H9 (cell line): ENCODE measurements at regions not wholly inside any gene's neighbourhood (a gene's known extent, or its start where the extent isn't known, plus 50 kb on each side); places are given as distances from the start of the nearest gene placed in this dataset.

Experiments
- DNase-seq: peaks from one replicate; pipeline ENCODE4 v3.0.0-alpha.2; 2017
- H2AFZ ChIP-seq: one replicate; pipeline ENCODE4 v1.6.1; 2013; ENCODE audit warnings: mild to moderate bottlenecking, low read length, control low read depth, moderate library complexity
- H2AK5ac ChIP-seq: 2 replicates; pipeline ENCODE4 v1.6.1; 2013; ENCODE audit warnings: low read length, control low read depth, mixed read lengths; ENCODE audit not compliant: insufficient read length
- H2BK120ac ChIP-seq: one replicate; pipeline ENCODE4 v1.6.1; 2013; ENCODE audit warnings: low read depth, mild to moderate bottlenecking, low read length, control low read depth, inconsistent platforms; ENCODE audit not compliant: poor library complexity, severe bottlenecking
- H2BK12ac ChIP-seq: 2 replicates; pipeline ENCODE4 v1.6.1; 2013; ENCODE audit warnings: low read length, control low read depth, mixed read lengths, low read depth; ENCODE audit not compliant: insufficient read length
- H2BK15ac ChIP-seq: 2 replicates; pipeline ENCODE4 v1.6.1; 2013; ENCODE audit warnings: low read depth, low read length, control low read depth
- H2BK20ac ChIP-seq: one replicate; pipeline ENCODE4 v1.6.1; 2013; ENCODE audit warnings: low read depth, mild to moderate bottlenecking, low read length, control low read depth, inconsistent platforms; ENCODE audit not compliant: poor library complexity, severe bottlenecking
- H2BK5ac ChIP-seq: 2 replicates; pipeline ENCODE4 v1.6.1; 2013; ENCODE audit warnings: low read length, control low read depth, mixed read lengths; ENCODE audit not compliant: insufficient read length
- H3K14ac ChIP-seq: 2 replicates; pipeline ENCODE4 v1.6.1; 2013; ENCODE audit warnings: low read length, control low read depth; ENCODE audit not compliant: insufficient read depth
- H3K18ac ChIP-seq: 2 replicates; pipeline ENCODE4 v1.6.1; 2013; ENCODE audit warnings: low read depth, mild to moderate bottlenecking, mixed read lengths, low read length, control low read depth; ENCODE audit not compliant: insufficient read length
- H3K23ac ChIP-seq: 2 replicates; pipeline ENCODE4 v1.6.1; 2013; ENCODE audit warnings: low read length, control low read depth, mixed read lengths, low read depth; ENCODE audit not compliant: insufficient read length
- H3K23me2 ChIP-seq: 2 replicates; pipeline ENCODE4 v1.6.1; 2013; ENCODE audit warnings: low read depth, mild to moderate bottlenecking, mixed read lengths, low read length, control low read depth; ENCODE audit not compliant: insufficient read length, poor library complexity, severe bottlenecking
- H3K27ac ChIP-seq: 2 replicates; pipeline ENCODE4 v1.5.1; 2013; ENCODE audit warnings: low read length, control low read depth, mixed read lengths, low read depth; ENCODE audit not compliant: insufficient read length
- H3K27me3 ChIP-seq: 2 replicates; pipeline ENCODE4 v1.6.1; 2013; ENCODE audit warnings: low read length, control low read depth, inconsistent platforms; ENCODE audit not compliant: insufficient read depth
- H3K4ac ChIP-seq: 2 replicates; pipeline ENCODE4 v1.6.1; 2013; ENCODE audit warnings: low read depth, mild to moderate bottlenecking, control low read depth, inconsistent platforms, low read length, moderate library complexity
- H3K4me1 ChIP-seq: 2 replicates; pipeline ENCODE4 v1.6.1; 2013; ENCODE audit warnings: low read length, control low read depth, inconsistent platforms; ENCODE audit not compliant: insufficient read depth
- H3K4me2 ChIP-seq: 2 replicates; pipeline ENCODE4 v1.6.1; 2013; ENCODE audit warnings: low read length, control low read depth, mixed read lengths; ENCODE audit not compliant: insufficient read length, insufficient read depth
- H3K56ac ChIP-seq: 2 replicates; pipeline ENCODE4 v1.6.1; 2013; ENCODE audit warnings: low read depth, mild to moderate bottlenecking, mixed read lengths, low read length, control low read depth; ENCODE audit not compliant: insufficient read length
- H3K79me1 ChIP-seq: 2 replicates; pipeline ENCODE4 v1.6.1; 2013; ENCODE audit warnings: low read depth, mild to moderate bottlenecking, moderate library complexity, low read length, control low read depth, inconsistent platforms; ENCODE audit not compliant: insufficient read depth, poor library complexity, severe bottlenecking
- H3K79me2 ChIP-seq: 2 replicates; pipeline ENCODE4 v1.6.1; 2013; ENCODE audit warnings: low read length, control low read depth, inconsistent platforms; ENCODE audit not compliant: insufficient read depth
- H3K9ac ChIP-seq: 2 replicates; pipeline ENCODE4 v1.6.1; 2013; ENCODE audit warnings: low read length, control low read depth, mixed read lengths; ENCODE audit not compliant: insufficient read length; ENCODE audit errors: extremely low read depth
- H3K9me3 ChIP-seq: one replicate; pipeline ENCODE4 v1.6.1; 2013; ENCODE audit warnings: low read depth, low read length, inconsistent platforms; ENCODE audit not compliant: control insufficient read depth
- H3T11ph ChIP-seq: one replicate; pipeline ENCODE4 v1.6.1; 2013; ENCODE audit warnings: mild to moderate bottlenecking, low read length, control low read depth, inconsistent platforms
- H4K20me1 ChIP-seq: one replicate; pipeline ENCODE4 v1.6.1; 2013; ENCODE audit not compliant: control insufficient read depth, insufficient read length, insufficient read depth
- H4K5ac ChIP-seq: 2 replicates; pipeline ENCODE4 v1.6.1; 2013; ENCODE audit warnings: low read depth, mild to moderate bottlenecking, mixed read lengths, low read length, control low read depth; ENCODE audit not compliant: insufficient read length
- H4K8ac ChIP-seq: replicated peaks from 2 replicates; pipeline ENCODE4 v1.6.1; 2013; ENCODE audit warnings: low read length, control low read depth, mixed read lengths, low read depth; ENCODE audit not compliant: insufficient read length
- H4K91ac ChIP-seq: 2 replicates; pipeline ENCODE4 v1.6.1; 2013; ENCODE audit warnings: low read depth, mild to moderate bottlenecking, moderate library complexity, mixed read lengths, low read length, control low read depth; ENCODE audit not compliant: insufficient read length
- H3K27ac Mint-ChIP-seq, 3 experiments: 2 replicates in 2 of 3; 3 replicates in 1 of 3; pipeline ENCODE4 v1.8.0; 2020 to 2021; ENCODE audit warnings: mixed read lengths in 3 of 3, mild to moderate bottlenecking in 1 of 3, moderate library complexity in 1 of 3
- H3K27me3 Mint-ChIP-seq: 2 replicates; pipeline ENCODE4 v1.8.0; 2021; ENCODE audit warnings: low read depth, mild to moderate bottlenecking, moderate library complexity, mixed read lengths
- H3K36me3 Mint-ChIP-seq, 3 experiments: 2 replicates in 2 of 3; 3 replicates in 1 of 3; pipeline ENCODE4 v1.8.0; 2020 to 2021; ENCODE audit warnings: low read depth in 3 of 3, mixed read lengths in 3 of 3; ENCODE audit not compliant: insufficient read depth in 1 of 3
- H3K4me1 Mint-ChIP-seq, 2 experiments: 2 replicates each; pipeline ENCODE4 v1.8.0; 2020; ENCODE audit warnings: mixed read lengths in 2 of 2
- H3K4me3 Mint-ChIP-seq, 2 experiments: 2 replicates in 1 of 2; 3 replicates in 1 of 2; pipeline ENCODE4 v1.8.0; 2020 to 2021; ENCODE audit warnings: mild to moderate bottlenecking in 2 of 2, mixed read lengths in 2 of 2, moderate library complexity in 1 of 2
- H3K9me3 Mint-ChIP-seq, 2 experiments: 2 replicates in 1 of 2; 3 replicates in 1 of 2; pipeline ENCODE4 v1.8.0; 2020; ENCODE audit warnings: mild to moderate bottlenecking in 2 of 2, mixed read lengths in 2 of 2, moderate library complexity in 1 of 2
- TF ChIP-seq, protein P1 (sequence below): fragments of 200-600 bp; sonication (generic); conservative IDR thresholded peaks from 3 replicates; pipeline ENCODE4 v1.8.0; 2021; ENCODE audit warnings: antibody characterized with exemption, mild to moderate bottlenecking

DNA sequence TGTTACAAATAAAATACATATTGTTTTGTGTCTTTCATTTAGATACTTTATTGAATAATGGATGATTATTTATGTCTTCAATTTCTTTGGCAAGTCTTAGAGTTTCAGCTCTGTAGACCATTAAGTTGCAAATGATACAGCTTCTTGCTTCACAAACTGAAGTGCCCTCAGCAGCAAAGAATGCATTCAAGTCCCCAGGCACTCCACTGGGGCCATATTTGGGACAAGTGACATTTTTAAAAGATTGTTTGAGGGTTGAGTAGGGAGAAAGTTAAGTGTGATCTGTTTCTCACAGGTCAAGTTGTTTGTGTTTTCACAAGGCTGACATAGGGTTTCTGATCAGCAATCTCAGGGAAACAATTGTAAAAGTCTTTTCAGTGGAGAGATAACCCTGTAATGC is 400.7 kb downstream of the PLA2G4A start:
- Histone ChIP-seq H2BK120ac (no peak overlapping the region), H2BK12ac (no peak overlapping the region), H3K4ac (no peak overlapping the region), H3K4me2 (no peak overlapping the region), H4K5ac (no peak overlapping the region), H3K14ac (no peak overlapping the region), H4K20me1 (no peaks in the 10 kb centered on the region), H3K27me3 (no peaks in the 10 kb centered on the region), H2BK5ac (no peak overlapping the region), H3K27ac (no peak overlapping the region), H3K9ac (no peak overlapping the region), H4K8ac (no peak overlapping the region), H4K91ac (no peak overlapping the region), H3K23ac (no peak overlapping the region), H2AFZ (peak overlapping the region; percentile 14), H3K23me2 (no peaks in the 10 kb centered on the region), H3K56ac (no peak overlapping the region), H3K79me1 (no peaks in the 10 kb centered on the region), H2AK5ac (no peak overlapping the region), H3K9me3 (no peaks in the 10 kb centered on the region), H3K79me2 (no peaks in the 10 kb centered on the region), H3K4me1 (no peaks in the 10 kb centered on the region; the same call in 1 of the 2 replicates), H3K18ac (no peak overlapping the region), H2BK15ac (no peak overlapping the region), H2BK20ac (no peak overlapping the region), H3T11ph (no peak overlapping the region)
- Mint-ChIP-seq H3K4me1 (peaks cover 3 to 9% of the 10 kb centered on the region in 2 experiments; a peak in 3 of 4 replicates), H3K4me3 (no peak overlapping the region), H3K9me3 (no peaks in the 10 kb centered on the region), H3K36me3 (no peaks in the 10 kb centered on the region), H3K27ac (peak overlapping the region in 1 of 3 experiments; percentile 46; a peak in 1 of 7 replicates), H3K27me3 (no peaks in the 10 kb centered on the region)
- DNase-seq, result no peak
- TF ChIP-seq, protein P1, sequence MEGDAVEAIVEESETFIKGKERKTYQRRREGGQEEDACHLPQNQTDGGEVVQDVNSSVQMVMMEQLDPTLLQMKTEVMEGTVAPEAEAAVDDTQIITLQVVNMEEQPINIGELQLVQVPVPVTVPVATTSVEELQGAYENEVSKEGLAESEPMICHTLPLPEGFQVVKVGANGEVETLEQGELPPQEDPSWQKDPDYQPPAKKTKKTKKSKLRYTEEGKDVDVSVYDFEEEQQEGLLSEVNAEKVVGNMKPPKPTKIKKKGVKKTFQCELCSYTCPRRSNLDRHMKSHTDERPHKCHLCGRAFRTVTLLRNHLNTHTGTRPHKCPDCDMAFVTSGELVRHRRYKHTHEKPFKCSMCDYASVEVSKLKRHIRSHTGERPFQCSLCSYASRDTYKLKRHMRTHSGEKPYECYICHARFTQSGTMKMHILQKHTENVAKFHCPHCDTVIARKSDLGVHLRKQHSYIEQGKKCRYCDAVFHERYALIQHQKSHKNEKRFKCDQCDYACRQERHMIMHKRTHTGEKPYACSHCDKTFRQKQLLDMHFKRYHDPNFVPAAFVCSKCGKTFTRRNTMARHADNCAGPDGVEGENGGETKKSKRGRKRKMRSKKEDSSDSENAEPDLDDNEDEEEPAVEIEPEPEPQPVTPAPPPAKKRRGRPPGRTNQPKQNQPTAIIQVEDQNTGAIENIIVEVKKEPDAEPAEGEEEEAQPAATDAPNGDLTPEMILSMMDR, result no peak
